GM12892 (cell line): ENCODE measurements at regions not wholly inside any gene's neighbourhood (a gene's known extent, or its start where the extent isn't known, plus 50 kb on each side); places are given as distances from the start of the nearest gene placed in this dataset.

Experiments
- POLR2A ChIP-seq: IDR thresholded peaks from 2 replicates; pipeline ENCODE4 v1.6.1; 2011; ENCODE audit warnings: low read depth, low read length, control low read depth
- POLR2AphosphoS5 ChIP-seq: IDR thresholded peaks from 2 replicates; pipeline ENCODE4 v1.6.1; 2011; ENCODE audit warnings: low read depth, low read length, control low read depth
- TAF1 ChIP-seq: IDR thresholded peaks from 2 replicates; pipeline ENCODE4 v1.6.1; 2011; ENCODE audit warnings: low read depth, mild to moderate bottlenecking, control low read depth, low read length, borderline replicate concordance

GRCh38 chr2:31765078-31765945 lies 184.6 kb upstream of the SRD5A2 start:
- TF ChIP-seq POLR2A (no peak), TAF1 (no peak), POLR2AphosphoS5 (no peak)
